Effector CD4-positive, alpha-beta T cell (primary cell): ENCODE measurements at regions not wholly inside any gene's neighbourhood (a gene's known extent, or its start where the extent isn't known, plus 50 kb on each side); places are given as distances from the start of the nearest gene placed in this dataset.

Experiments used
- DNase-seq: peaks from one replicate; pipeline ENCODE4 v3.0.0-alpha.2; 2020

GRCh38 chr12:107351713-107352112, 258.4 kb upstream of the CRY1 start:
- DNase-seq = no peak

GRCh38 chr12:107352347-107353081, 259.2 kb upstream of the CRY1 start:
- no peak for DNase-seq

- no peak for DNase-seq
These were observed 260.0 kb upstream of the CRY1 start for GRCh38 chr12:107353312-107353711.

- no peak for DNase-seq
These were observed 261.7 kb upstream of the CRY1 start for GRCh38 chr12:107355004-107355565.

- DNase-seq = no peak
These were observed 262.3 kb upstream of the CRY1 start for GRCh38 chr12:107355612-107356011.

- DNase-seq = no peak
These were observed 263.1 kb upstream of the CRY1 start for GRCh38 chr12:107356266-107356936.

- DNase-seq = no peak
These were observed 263.6 kb upstream of the CRY1 start for GRCh38 chr12:107356937-107357295.

GRCh38 chr12:107359382-107359781, 266.0 kb upstream of the CRY1 start:
- DNase-seq = no peak

- DNase-seq = no peak
These were observed 266.7 kb upstream of the CRY1 start for GRCh38 chr12:107360033-107360432.

- no peak for DNase-seq
These were observed 267.1 kb upstream of the CRY1 start for GRCh38 chr12:107360482-107360881.

GRCh38 chr12:107361970-107362369, 268.6 kb upstream of the CRY1 start:
- DNase-seq = no peak

- DNase-seq = no peak
These were observed 269.6 kb upstream of the CRY1 start for GRCh38 chr12:107362960-107363359.

- DNase-seq = no peak
These were observed 271.6 kb upstream of the CRY1 start for GRCh38 chr12:107364875-107365518.

- DNase-seq = no peak
These were observed 272.4 kb upstream of the CRY1 start for GRCh38 chr12:107365703-107366102.

- DNase-seq = no peak
These were observed 273.0 kb upstream of the CRY1 start for GRCh38 chr12:107366322-107366721.

GRCh38 chr12:107368586-107368985, 275.2 kb upstream of the CRY1 start:
- DNase-seq = no peak

- DNase-seq = no peak
These were observed 275.7 kb upstream of the CRY1 start for GRCh38 chr12:107369006-107369405.

- DNase-seq = no peak
These were observed 276.3 kb upstream of the CRY1 start for GRCh38 chr12:107369679-107370078.

GRCh38 chr12:107372229-107372658, 278.9 kb upstream of the CRY1 start:
- DNase-seq = peak; percentile 27

GRCh38 chr12:107373238-107373809, 280.0 kb upstream of the CRY1 start:
- DNase-seq = no peak

- no peak for DNase-seq
These were observed 281.0 kb upstream of the CRY1 start for GRCh38 chr12:107374161-107374840.

- no peak for DNase-seq
These were observed 281.9 kb upstream of the CRY1 start for GRCh38 chr12:107375231-107375630.
